Ectodermal cell (in vitro differentiated cells): ENCODE measurements at regions not wholly inside any gene's neighbourhood (a gene's known extent, or its start where the extent isn't known, plus 50 kb on each side); places are given as distances from the start of the nearest gene placed in this dataset.

ENCODE experiments used
- H3K27ac ChIP-seq: 2 replicates; pipeline ENCODE4 v1.7.0; 2013; ENCODE audit warnings: mild to moderate bottlenecking, low read depth, low read length; ENCODE audit not compliant: insufficient read depth, poor library complexity, severe bottlenecking
- H3K27me3 ChIP-seq: 2 replicates; pipeline ENCODE4 v1.7.0; 2013; ENCODE audit warnings: mild to moderate bottlenecking, low read length; ENCODE audit not compliant: insufficient read depth, control insufficient read depth, poor library complexity, severe bottlenecking
- H3K36me3 ChIP-seq: one replicate; pipeline ENCODE4 v1.7.0; 2013; ENCODE audit warnings: low read length; ENCODE audit not compliant: control insufficient read depth, insufficient read depth
- H3K4me1 ChIP-seq: one replicate; pipeline ENCODE4 v1.7.0; 2013; ENCODE audit warnings: low read length; ENCODE audit not compliant: control insufficient read depth, insufficient read depth
- H3K4me3 ChIP-seq: 2 replicates; pipeline ENCODE4 v1.7.0; 2013; ENCODE audit warnings: low read depth, low read length, control low read depth; ENCODE audit not compliant: insufficient read depth
- H3K9me3 ChIP-seq: 2 replicates; pipeline ENCODE4 v1.7.0; 2013; ENCODE audit warnings: mild to moderate bottlenecking, low read length, moderate library complexity; ENCODE audit not compliant: control insufficient read depth
- WGBS, 2 experiments: methylation state at CpG; one replicate each; pipeline ENCODE4 v1.1.7; 2013; ENCODE audit warnings: missing lambda C conversion rate in 2 of 2; 5-methylcytosine and 5-hydroxymethylcytosine counted together

- Histone ChIP-seq H3K9me3 (no peaks in the 10 kb centered on the region), H3K27ac (no peak overlapping the region), H3K27me3 (peaks cover 86% of the 10 kb centered on the region), H3K36me3 (no peaks in the 10 kb centered on the region), H3K4me1 (peaks cover 20% of the 10 kb centered on the region), H3K4me3 (no peak overlapping the region)
- 20 to 21% methylated on average over 51 of the region's 51 CpGs for WGBS, 2 experiments
Measured at GRCh38 chr2:120576509-120577474, 158.9 kb upstream of the GLI2 start.

GRCh38 chr2:120577721-120578295, 157.9 kb upstream of the GLI2 start:
- Histone ChIP-seq H3K4me3 (no peak overlapping the region), H3K4me1 (peaks cover 20% of the 10 kb centered on the region), H3K27me3 (peaks cover 84% of the 10 kb centered on the region), H3K36me3 (no peaks in the 10 kb centered on the region), H3K9me3 (no peaks in the 10 kb centered on the region), H3K27ac (no peak overlapping the region)
- 90 to 92% methylated on average over 11 to 12 of the region's 12 CpGs for WGBS, 2 experiments

GRCh38 chr2:120578576-120579352, 156.9 kb upstream of the GLI2 start:
- Histone ChIP-seq H3K27ac (no peak overlapping the region), H3K4me3 (no peak overlapping the region), H3K9me3 (no peaks in the 10 kb centered on the region), H3K36me3 (no peaks in the 10 kb centered on the region), H3K27me3 (peaks cover 79% of the 10 kb centered on the region), H3K4me1 (peaks cover 20% of the 10 kb centered on the region)
- WGBS, 2 experiments, result 94% methylated on average over 17 of the region's 17 CpGs

- Histone ChIP-seq H3K27ac (no peak overlapping the region), H3K9me3 (no peaks in the 10 kb centered on the region), H3K27me3 (peaks cover 67% of the 10 kb centered on the region), H3K4me3 (no peak overlapping the region), H3K4me1 (peaks cover 8% of the 10 kb centered on the region), H3K36me3 (no peaks in the 10 kb centered on the region)
- 80 to 85% methylated on average over 11 of the region's 11 CpGs for WGBS, 2 experiments
Measured at GRCh38 chr2:120579916-120580685, 155.6 kb upstream of the GLI2 start.

- WGBS, 2 experiments, result 91 to 92% methylated on average over 18 of the region's 18 CpGs
- Histone ChIP-seq H3K27me3 (peaks cover 67% of the 10 kb centered on the region), H3K4me1 (peaks cover 3% of the 10 kb centered on the region), H3K9me3 (no peaks in the 10 kb centered on the region), H3K27ac (no peak overlapping the region), H3K4me3 (no peak overlapping the region), H3K36me3 (no peaks in the 10 kb centered on the region)
Measured at GRCh38 chr2:120580709-120581108, 155.0 kb upstream of the GLI2 start.

- Histone ChIP-seq H3K4me3 (no peak overlapping the region), H3K36me3 (no peaks in the 10 kb centered on the region), H3K27ac (no peak overlapping the region), H3K27me3 (peaks cover 67% of the 10 kb centered on the region), H3K4me1 (peaks cover 12% of the 10 kb centered on the region), H3K9me3 (no peaks in the 10 kb centered on the region)
- WGBS, 2 experiments, result 78 to 97% methylated on average over 4 to 5 of the region's 5 CpGs
Measured at GRCh38 chr2:120583121-120583520, 152.5 kb upstream of the GLI2 start.

- H3K27ac ChIP-seq, result no peak overlapping the region
- 100% methylated on average over 1 of the region's 1 CpG; no CpG with 5 or more reads in 1 of the 2 experiments for WGBS, 2 experiments
- H3K9me3 ChIP-seq, result no peaks in the 10 kb centered on the region
- peaks cover 67% of the 10 kb centered on the region for H3K27me3 ChIP-seq
- H3K4me3 ChIP-seq, result no peak overlapping the region
- H3K36me3 ChIP-seq, result no peaks in the 10 kb centered on the region
- H3K4me1 ChIP-seq, result peaks cover 12% of the 10 kb centered on the region
Measured at GRCh38 chr2:120583851-120584570, 151.7 kb upstream of the GLI2 start.

GRCh38 chr2:120586507-120587278, 149.0 kb upstream of the GLI2 start:
- Histone ChIP-seq H3K27ac (no peak overlapping the region), H3K4me1 (peaks cover 12% of the 10 kb centered on the region), H3K4me3 (peak overlapping the region; percentile 17), H3K36me3 (no peaks in the 10 kb centered on the region), H3K27me3 (peaks cover 66% of the 10 kb centered on the region), H3K9me3 (no peaks in the 10 kb centered on the region)
- WGBS, 2 experiments, result 16 to 17% methylated on average over 41 of the region's 41 CpGs
